ENCODE measurements at regions not wholly inside any gene's neighbourhood (a gene's known extent, or its start where the extent isn't known, plus 50 kb on each side); places are given as distances from the start of the nearest gene placed in this dataset.
"Not testable (repeated sequence)": the region's sequence is repeated elsewhere in the genome, so short reads cannot be mapped to it uniquely, and the experiment has no call there.

DNA sequence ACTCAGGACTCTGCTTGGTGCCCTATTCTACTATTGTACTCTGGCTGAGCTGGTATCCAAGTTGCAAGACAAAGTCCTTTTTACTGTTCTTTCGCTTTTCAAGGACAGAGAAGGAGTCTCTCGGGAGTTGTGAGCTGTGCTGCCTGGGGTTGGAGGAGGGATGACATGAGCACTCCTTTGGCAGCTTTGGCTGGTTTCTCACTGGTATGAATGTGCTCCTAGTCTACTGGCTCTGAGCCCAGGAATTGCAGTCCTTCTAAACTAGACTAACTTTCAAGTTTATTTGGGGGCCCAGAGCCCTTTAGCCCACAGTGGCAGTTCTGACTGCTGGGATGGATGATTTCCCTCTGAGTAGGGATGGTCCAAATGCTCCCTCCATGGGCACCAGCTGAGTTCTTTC lies 997.1 kb downstream of the RAB28 start:
- Histone ChIP-seq H3K36me3 (no peaks in the 10 kb centered on the region), H3K27me3 (replicated peaks in 1 of 7) (no peaks in the 10 kb centered on the region), H3K27ac (no peak overlapping the region), H3K4me1 (no peaks in the 10 kb centered on the region), H3K9me3 (peaks cover 0 to 30% (median 3%) of the 10 kb centered on the region in 8 donors), H3K4me3 (no peak overlapping the region)
- WGBS, 5 donors = 70 to 88% (median 79%) methylated on average over 2 of the region's 2 CpGs
- intact Hi-C loops (cut with DNase I; ENCODE audit: low total_unique reads) = no loop called here
- no peak for DNase-seq
- TF ChIP-seq POLR2A (IDR thresholded peaks at IDR 0.05) = no peak
- TF ChIP-seq POLR2AphosphoS5 (IDR thresholded peaks at IDR 0.05) = no peak
- TF ChIP-seq CTCF (IDR thresholded peaks at IDR 0.05 in 8 of 11, conservative IDR thresholded peaks at IDR 0.05 in 3 of 11) = no peak

GRCh38 chr4:12472087-12472486 lies 1012.1 kb downstream of the RAB28 start:
- Histone ChIP-seq H3K27me3 (replicated peaks in 1 of 7) (no peaks in the 10 kb centered on the region), H3K36me3 (no peaks in the 10 kb centered on the region), H3K4me1 (no peaks in the 10 kb centered on the region), H3K9me3 (peaks cover 0 to 12% (median 0%) of the 10 kb centered on the region in 8 donors), H3K27ac (no peak overlapping the region), H3K4me3 (no peak overlapping the region)
- no peak for TF ChIP-seq POLR2A (IDR thresholded peaks at IDR 0.05)
- no peak for TF ChIP-seq CTCF (IDR thresholded peaks at IDR 0.05 in 8 of 11, conservative IDR thresholded peaks at IDR 0.05 in 3 of 11)
- TF ChIP-seq POLR2AphosphoS5 (IDR thresholded peaks at IDR 0.05) = no peak
- DNase-seq = no peak
- WGBS, 5 donors = 42 to 76% (median 66%) methylated on average over 2 of the region's 2 CpGs
- intact Hi-C loops (cut with DNase I; ENCODE audit: low total_unique reads) = no loop called here

GRCh38 chr4:12471193-12471592 lies 1012.9 kb downstream of the RAB28 start:
- Histone ChIP-seq H3K4me3 (no peak overlapping the region), H3K27me3 (replicated peaks in 1 of 7) (no peaks in the 10 kb centered on the region), H3K27ac (no peak overlapping the region), H3K9me3 (peaks cover 0 to 12% (median 0%) of the 10 kb centered on the region in 8 donors), H3K4me1 (no peaks in the 10 kb centered on the region), H3K36me3 (no peaks in the 10 kb centered on the region)
- intact Hi-C loops (cut with DNase I; ENCODE audit: low total_unique reads) = no loop called here
- TF ChIP-seq CTCF (IDR thresholded peaks at IDR 0.05 in 8 of 11, conservative IDR thresholded peaks at IDR 0.05 in 3 of 11) = no peak
- no peak for TF ChIP-seq POLR2AphosphoS5 (IDR thresholded peaks at IDR 0.05)
- no peak for TF ChIP-seq POLR2A (IDR thresholded peaks at IDR 0.05)
- DNase-seq = no peak
- 75 to 91% (median 82%) methylated on average over 2 of the region's 2 CpGs for WGBS, 5 donors

GRCh38 chr4:12461576-12461975 lies 1022.6 kb downstream of the RAB28 start:
- H3K4me1 ChIP-seq; H3K27me3 ChIP-seq (replicated peaks in 1 of 7); H3K4me3 ChIP-seq; H3K36me3 ChIP-seq; DNase-seq; H3K27ac ChIP-seq; intact Hi-C loops (cut with DNase I; ENCODE audit: low total_unique reads): not testable (repeated sequence)
- H3K9me3 ChIP-seq = peaks cover 0 to 33% (median 4%) of the 10 kb centered on the region in 8 donors
- 64 to 89% (median 85%) methylated on average over 3 to 5 of the region's 5 CpGs for WGBS, 5 donors

DNA sequence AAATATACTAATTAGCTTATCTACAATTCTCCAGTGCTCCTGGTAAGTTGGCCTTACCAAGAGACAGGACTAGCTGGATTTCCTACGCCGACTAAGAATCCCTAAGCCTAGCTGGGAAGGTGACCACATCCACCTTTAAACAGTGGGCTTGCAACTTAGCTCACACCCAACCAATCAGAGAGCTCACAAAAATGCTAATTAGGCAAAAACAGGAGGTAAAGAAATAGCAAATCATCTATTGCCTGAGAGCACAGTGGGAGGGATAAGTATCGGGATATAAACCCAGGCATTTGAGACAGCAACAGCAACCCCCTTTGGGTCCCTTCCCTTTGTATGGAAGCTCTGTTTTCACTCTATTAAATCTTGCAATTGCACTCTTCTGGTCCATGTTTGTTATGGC lies 1025.0 kb downstream of the RAB28 start:
- TF ChIP-seq POLR2A (IDR thresholded peaks at IDR 0.05) = no peak
- Histone ChIP-seq H3K4me1 (no peaks in the 10 kb centered on the region), H3K9me3 (peaks cover 0 to 38% (median 4%) of the 10 kb centered on the region in 8 donors), H3K27me3 (replicated peaks in 1 of 7) (no peaks in the 10 kb centered on the region), H3K36me3 (no peaks in the 10 kb centered on the region), H3K27ac (no peak overlapping the region), H3K4me3 (no peak overlapping the region)
- intact Hi-C loops (cut with DNase I; ENCODE audit: low total_unique reads) = no loop called here
- 68 to 96% (median 95%) methylated on average over 3 of the region's 3 CpGs for WGBS, 5 donors
- DNase-seq = no peak
